A549 (cell line): ENCODE measurements at regions not wholly inside any gene's neighbourhood (a gene's known extent, or its start where the extent isn't known, plus 50 kb on each side); places are given as distances from the start of the nearest gene placed in this dataset.

ENCODE experiments used
- ATAC-seq, 2 experiments: fragments of 200-7000 bp in 1 of 2; fragments of >200 bp in 1 of 2; cut with Nextera tagmentation in 1 of 2; cut with Tn5 transposase in 1 of 2; 3 replicates each; pipeline versions ENCODE4 v1.8.0 to v1.9.1; 2018 to 2020; ENCODE audit warnings: mild to moderate bottlenecking in 1 of 2, moderate library complexity in 1 of 2
- CTCF ChIA-PET: fragments of 300-600 bp; sonication (Branson Sonifier 250); formaldehyde crosslinking; extraction: SDS; loops from one replicate; lab custom pipeline; 2021; ENCODE audit warnings: antibody characterized with exemption, inconsistent platforms; lab: Yijun Ruan, JAX
- POLR2A ChIA-PET: fragments of 350-600 bp; formaldehyde crosslinking; extraction: SDS; loops from one replicate; lab custom pipeline; 2021; ENCODE audit warnings: antibody characterized with exemption, inconsistent platforms; lab: Yijun Ruan, JAX
- DNase-seq, 2 experiments: peaks; one replicate each; pipeline versions ENCODE4 v3.0.0 to v3.0.0-alpha.2; 2011 to 2016; ENCODE audit warnings: low read depth in 1 of 2, low spot score in 1 of 2
- FAIRE-seq: peaks from 2 replicates; lab custom pipeline; 2011; peaks lifted over from hg19 to GRCh38; lab: Jason Lieb, UNC
- H3K27ac ChIP-seq, 2 experiments: fragments of >200 bp; sonication (Bioruptor Twin); formaldehyde crosslinking; 3 replicates each; pipeline ENCODE4 v1.5.1; 2016 to 2017
- H3K4me1 ChIP-seq: fragments of >200 bp; sonication (Bioruptor Twin); formaldehyde crosslinking; 3 replicates; pipeline ENCODE4 v1.6.1; 2016
- H3K4me2 ChIP-seq: fragments of >200 bp; sonication (Bioruptor Twin); formaldehyde crosslinking; 3 replicates; pipeline ENCODE4 v1.6.1; 2016
- H3K4me3 ChIP-seq: fragments of >200 bp; sonication (Bioruptor Twin); formaldehyde crosslinking; 3 replicates; pipeline ENCODE4 v1.5.1; 2016
- H3K9me3 ChIP-seq: fragments of >200 bp; sonication (Bioruptor Twin); formaldehyde crosslinking; 3 replicates; pipeline ENCODE4 v1.6.1; 2016
- EHMT2 ChIP-seq: fragments of 200-600 bp; sonication (generic); IDR thresholded peaks from 2 replicates; pipeline ENCODE4 v1.6.1; 2016; ENCODE audit warnings: antibody characterized with exemption, low read depth, mild to moderate bottlenecking, moderate library complexity
- ELK1 ChIP-seq: fragments of 150-350 bp; IDR thresholded peaks from 2 replicates; pipeline ENCODE4 v1.6.1; 2014; ENCODE audit warnings: low read depth, mild to moderate bottlenecking, low read length
- FOSB ChIP-seq: fragments of 250-450 bp; sonication (Bioruptor Pico); IDR thresholded peaks from 2 replicates; pipeline ENCODE4 v1.5.0; 2020; ENCODE audit warnings: mild to moderate bottlenecking, moderate library complexity
- FOSL2 ChIP-seq, 2 experiments: fragments of 450-650 bp in 1 of 2; fragments of >200 bp in 1 of 2; sonication (Bioruptor Twin) in 1 of 2; formaldehyde crosslinking; IDR thresholded peaks; 2 replicates each; pipeline versions ENCODE4 v1.5.0 to v1.6.1; 2016 to 2020; ENCODE audit warnings: mild to moderate bottlenecking in 1 of 2, moderate library complexity in 1 of 2
- GATA3 ChIP-seq: IDR thresholded peaks from 2 replicates; pipeline ENCODE4 v1.6.1; 2012; ENCODE audit warnings: borderline replicate concordance
- HDAC2 ChIP-seq: fragments of 200-600 bp; sonication (generic); IDR thresholded peaks from 2 replicates; pipeline ENCODE4 v1.6.1; 2016
- HEYL ChIP-seq: fragments of 250-450 bp; sonication (Bioruptor Pico); IDR thresholded peaks from 2 replicates; pipeline ENCODE4 v1.8.0; 2021; ENCODE audit warnings: mild to moderate bottlenecking, moderate library complexity
- HOXB13 ChIP-seq: fragments of 250-450 bp; sonication (Bioruptor Pico); IDR thresholded peaks from 2 replicates; pipeline ENCODE4 v1.5.0; 2020; ENCODE audit warnings: low read depth, mild to moderate bottlenecking, moderate library complexity
- HOXB5 ChIP-seq: fragments of 250-450 bp; sonication (Bioruptor Pico); IDR thresholded peaks from 2 replicates; pipeline ENCODE4 v1.5.0; 2020; ENCODE audit warnings: mild to moderate bottlenecking, moderate library complexity
- JUNB ChIP-seq: fragments of >200 bp; sonication (Bioruptor Twin); formaldehyde crosslinking; IDR thresholded peaks from 2 replicates; pipeline ENCODE4 v1.6.1; 2016
- KDM5A ChIP-seq: fragments of 200-600 bp; sonication (generic); IDR thresholded peaks from 2 replicates; pipeline ENCODE4 v1.6.1; 2016; ENCODE audit warnings: antibody characterized with exemption, mild to moderate bottlenecking
- MYC ChIP-seq: IDR thresholded peaks from 2 replicates; pipeline ENCODE4 v1.6.1; 2012; ENCODE audit warnings: mild to moderate bottlenecking, inconsistent platforms, low read length, improper control_type of control experiment, borderline replicate concordance
- PHF8 ChIP-seq: fragments of 200-600 bp; sonication (generic); IDR thresholded peaks from 2 replicates; pipeline ENCODE4 v1.6.1; 2016; ENCODE audit warnings: low read depth, mild to moderate bottlenecking, antibody characterized with exemption, moderate library complexity, borderline replicate concordance
- POLR2A ChIP-seq: IDR thresholded peaks from 2 replicates; pipeline ENCODE4 v1.6.1; 2012; ENCODE audit warnings: mild to moderate bottlenecking, low read length
- POLR2AphosphoS2 ChIP-seq: conservative IDR thresholded peaks from 2 replicates; pipeline ENCODE4 v1.6.1; 2012; ENCODE audit warnings: low read length, improper control_type of control experiment, inconsistent platforms
- RAD21 ChIP-seq, 2 experiments: fragments of >200 bp in 1 of 2; sonication (Bioruptor Twin) in 1 of 2; formaldehyde crosslinking in 1 of 2; IDR thresholded peaks in 1 of 2; conservative IDR thresholded peaks in 1 of 2; 2 replicates in 1 of 2; 3 replicates in 1 of 2; pipeline ENCODE4 v1.6.1; 2012 to 2018; ENCODE audit warnings: inconsistent platforms in 1 of 2
- RARB ChIP-seq: fragments of 250-450 bp; sonication (Bioruptor Pico); IDR thresholded peaks from 2 replicates; pipeline ENCODE4 v1.8.0; 2021; ENCODE audit warnings: mild to moderate bottlenecking, moderate library complexity
- RFX5 ChIP-seq: fragments of 450-650 bp; IDR thresholded peaks from 2 replicates; pipeline ENCODE4 v1.7.1; 2014; ENCODE audit warnings: antibody characterized with exemption, mild to moderate bottlenecking, moderate library complexity
- TFCP2L1 ChIP-seq: fragments of 250-450 bp; sonication (Bioruptor Pico); IDR thresholded peaks from 2 replicates; pipeline ENCODE4 v1.5.0; 2021; ENCODE audit warnings: mild to moderate bottlenecking
- TP53 ChIP-seq: fragments of 250-450 bp; sonication (Bioruptor Pico); IDR thresholded peaks from 2 replicates; pipeline ENCODE4 v1.5.0; 2021; ENCODE audit warnings: mild to moderate bottlenecking, moderate library complexity
- ZSCAN20 ChIP-seq: fragments of 250-450 bp; sonication (Bioruptor Pico); IDR thresholded peaks from 2 replicates; pipeline ENCODE4 v1.8.0; 2022; ENCODE audit warnings: mild to moderate bottlenecking, moderate library complexity
- WGBS: methylation state at CpG from one replicate; pipeline ENCODE4 v1.1.6; 2017; ENCODE audit errors: missing lambda C conversion rate; 5-methylcytosine and 5-hydroxymethylcytosine counted together
- TF ChIP-seq, protein P1 (sequence below): fragments of 250-450 bp; sonication (Bioruptor Pico); IDR thresholded peaks from 2 replicates; pipeline ENCODE4 v1.5.0; 2021; ENCODE audit warnings: mild to moderate bottlenecking, moderate library complexity, borderline replicate concordance
- TF ChIP-seq, protein P2 (sequence below): fragments of >200 bp; sonication (Bioruptor Twin); formaldehyde crosslinking; IDR thresholded peaks from 2 replicates; pipeline ENCODE4 v1.6.1; 2016

DNA sequence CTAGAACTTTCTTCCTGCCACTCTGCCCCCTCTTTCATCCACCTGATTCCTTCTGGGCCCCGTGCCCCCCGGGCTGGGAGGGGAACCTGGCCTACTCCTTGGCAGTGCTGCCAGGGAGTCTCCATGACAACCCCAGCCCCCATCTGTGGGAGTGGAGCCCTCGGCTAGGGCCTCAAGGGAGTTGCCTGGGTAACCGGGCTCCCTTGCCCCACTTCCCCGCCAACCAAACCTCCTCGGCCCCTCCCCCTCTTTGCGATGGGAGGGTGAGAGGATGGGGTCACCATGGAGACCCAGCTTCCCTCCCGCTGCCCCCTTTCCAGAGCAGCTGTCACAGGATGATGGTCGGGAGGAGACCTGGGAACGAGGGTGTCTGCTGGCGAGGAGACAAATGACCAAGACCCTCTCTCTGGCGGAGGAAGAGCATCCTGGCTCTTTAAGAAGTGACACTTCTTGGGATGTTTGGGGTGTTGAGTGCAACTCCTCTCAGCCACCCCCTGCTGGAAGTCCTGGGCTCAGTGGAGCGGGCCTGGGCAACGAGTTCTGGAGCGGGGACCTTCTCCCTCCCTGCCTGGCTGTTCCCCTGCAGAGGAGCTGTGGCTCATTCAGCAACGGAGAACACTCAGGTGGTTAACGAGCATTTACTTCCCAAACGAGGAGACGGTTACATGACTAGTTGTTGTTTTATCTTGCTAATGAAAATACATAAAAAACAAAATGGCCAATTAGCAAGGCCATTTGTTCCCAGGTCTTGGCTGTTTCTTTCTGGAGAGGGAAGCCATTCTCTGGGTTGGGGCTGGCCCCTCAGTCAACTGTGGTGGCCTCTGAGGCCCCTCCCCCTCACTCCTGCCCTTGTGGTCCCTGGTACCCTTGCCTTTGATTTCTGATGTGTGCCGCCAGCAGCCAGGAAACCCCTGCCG lies 82.8 kb downstream of the UBIAD1 start:
- ChIA-PET POLR2A (no interaction called here), CTCF (no interaction called here)
- Histone ChIP-seq H3K9me3 (no peaks in the 10 kb centered on the region), H3K4me3 (no peak overlapping the region), H3K4me1 (no peaks in the 10 kb centered on the region), H3K27ac (no peak overlapping the region), H3K4me2 (no peak overlapping the region)
- WGBS, result 51% methylated on average over 15 of the region's 21 CpGs
- no peak for DNase-seq
- TF ChIP-seq ELK1 (no peak), KDM5A (no peak), POLR2AphosphoS2 (no peak), RARB (CRISPR knock-in tag) (no peak), HEYL (no peak), HDAC2 (no peak), RAD21 (conservative IDR thresholded peaks at IDR 0.05 in 1 of 2, IDR thresholded peaks at IDR 0.05 in 1 of 2) (no peak), POLR2A (no peak), FOSL2 (IDR thresholded peaks at IDR 0.05) (no peak), FOSL2 (CRISPR knock-in tag; IDR thresholded peaks at IDR 0.05) (no peak), GATA3 (no peak), RFX5 (no peak), HOXB5 (CRISPR knock-in tag) (no peak)
- TF ChIP-seq, protein P1, sequence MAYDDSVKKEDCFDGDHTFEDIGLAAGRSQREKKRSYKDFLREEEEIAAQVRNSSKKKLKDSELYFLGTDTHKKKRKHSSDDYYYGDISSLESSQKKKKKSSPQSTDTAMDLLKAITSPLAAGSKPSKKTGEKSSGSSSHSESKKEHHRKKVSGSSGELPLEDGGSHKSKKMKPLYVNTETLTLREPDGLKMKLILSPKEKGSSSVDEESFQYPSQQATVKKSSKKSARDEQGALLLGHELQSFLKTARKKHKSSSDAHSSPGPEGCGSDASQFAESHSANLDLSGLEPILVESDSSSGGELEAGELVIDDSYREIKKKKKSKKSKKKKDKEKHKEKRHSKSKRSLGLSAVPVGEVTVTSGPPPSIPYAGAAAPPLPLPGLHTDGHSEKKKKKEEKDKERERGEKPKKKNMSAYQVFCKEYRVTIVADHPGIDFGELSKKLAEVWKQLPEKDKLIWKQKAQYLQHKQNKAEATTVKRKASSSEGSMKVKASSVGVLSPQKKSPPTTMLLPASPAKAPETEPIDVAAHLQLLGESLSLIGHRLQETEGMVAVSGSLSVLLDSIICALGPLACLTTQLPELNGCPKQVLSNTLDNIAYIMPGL (CRISPR knock-in tag), result no peak
- TF ChIP-seq, protein P2, sequence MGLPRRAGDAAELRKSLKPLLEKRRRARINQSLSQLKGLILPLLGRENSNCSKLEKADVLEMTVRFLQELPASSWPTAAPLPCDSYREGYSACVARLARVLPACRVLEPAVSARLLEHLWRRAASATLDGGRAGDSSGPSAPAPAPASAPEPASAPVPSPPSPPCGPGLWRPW, result no peak
- no peak for ATAC-seq
- no peak for FAIRE-seq

GRCh38 chr1:11357276-11357675 lies 84.3 kb downstream of the UBIAD1 start:
- Histone ChIP-seq H3K27ac (no peak overlapping the region), H3K9me3 (no peaks in the 10 kb centered on the region), H3K4me1 (no peaks in the 10 kb centered on the region), H3K4me2 (no peak overlapping the region), H3K4me3 (no peak overlapping the region)
- ATAC-seq (no peak), FAIRE-seq (no peak), DNase-seq (no peak)
- CTCF ChIA-PET, result no interaction called here
- 64% methylated on average over 10 of the region's 15 CpGs for WGBS
- POLR2A ChIA-PET, result no interaction called here
- no peak for TF ChIP-seq HOXB13 (CRISPR knock-in tag)
- TF ChIP-seq, protein P2, result no peak
- no peak for TF ChIP-seq JUNB
- TF ChIP-seq FOSB (CRISPR knock-in tag), result no peak
- no peak for TF ChIP-seq TP53
- TF ChIP-seq POLR2A, result no peak
- no peak for TF ChIP-seq ZSCAN20
- no peak for TF ChIP-seq HOXB5 (CRISPR knock-in tag)
- TF ChIP-seq TFCP2L1 (CRISPR knock-in tag), result no peak
- TF ChIP-seq HEYL, result no peak
- TF ChIP-seq EHMT2, result no peak
- TF ChIP-seq PHF8, result no peak
- TF ChIP-seq MYC, result no peak
- TF ChIP-seq RFX5, result no peak
- TF ChIP-seq, all 56 proteins: peak for 0
